Tongue (tissue), 1 donor: ENCODE measurements at regions not wholly inside any gene's neighbourhood (a gene's known extent, or its start where the extent isn't known, plus 50 kb on each side); places are given as distances from the start of the nearest gene placed in this dataset.
A peak's percentile ranks its signal among the peaks of the same experiment; 100 is the strongest.
"Not testable (repeated sequence)": the region's sequence is repeated elsewhere in the genome, so short reads cannot be mapped to it uniquely, and the experiment has no call there.

Experiments used
- DNase-seq: peaks from one replicate; pipeline ENCODE4 v3.0.0-alpha.2; 2015

DNA sequence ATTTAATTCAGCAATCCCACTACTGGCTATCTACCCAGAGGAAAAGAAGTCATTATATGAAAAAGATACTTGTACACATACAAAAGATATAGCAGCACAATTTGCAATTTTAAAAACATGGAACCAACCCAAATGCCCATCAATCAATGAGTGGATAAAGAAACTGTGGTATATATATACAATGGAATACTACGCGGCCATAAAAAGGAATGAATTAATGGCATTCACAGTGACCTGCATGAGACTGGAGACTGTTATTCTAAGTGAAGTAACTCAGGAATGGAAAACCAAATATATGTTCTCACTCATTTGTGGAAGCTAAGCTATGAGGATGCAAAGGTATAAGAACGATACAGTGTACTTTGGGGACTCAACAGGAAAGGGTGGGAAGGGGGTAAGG, 102.8 kb upstream of the KCNMA1 start:
- DNase-seq: not testable (repeated sequence)

DNA sequence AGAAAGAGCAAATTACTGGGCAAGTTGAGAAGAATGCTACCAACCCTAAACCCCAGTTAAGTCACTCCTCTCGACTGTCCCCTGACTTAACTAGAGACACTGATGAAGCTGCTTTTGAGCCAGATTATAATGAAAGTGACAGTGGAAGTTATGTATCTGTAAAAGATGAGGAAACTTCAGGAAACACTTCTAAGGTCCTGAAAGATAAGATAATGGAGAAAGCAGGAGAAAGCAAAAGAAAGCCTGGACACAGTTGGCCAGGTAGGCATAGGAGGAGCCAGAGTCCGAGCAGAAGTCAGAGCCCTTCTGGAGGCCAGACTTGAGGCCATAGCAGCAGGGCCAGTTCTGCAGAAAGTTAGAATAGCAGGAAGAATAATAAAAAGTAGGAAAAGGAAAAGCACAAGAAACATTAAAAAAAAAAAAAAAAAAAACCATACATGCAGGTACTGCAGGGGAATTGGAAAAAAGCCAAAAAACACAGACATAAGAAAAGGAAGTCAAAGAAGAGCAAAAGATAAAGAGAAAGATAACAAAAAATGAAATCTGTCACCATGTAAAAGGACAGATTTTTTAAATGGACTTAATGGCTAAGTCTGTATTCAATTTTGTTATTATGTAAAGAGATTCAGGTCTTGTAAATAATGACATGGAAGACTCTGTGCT, 101.0 kb upstream of the KCNMA1 start:
- no peak for DNase-seq

DNA sequence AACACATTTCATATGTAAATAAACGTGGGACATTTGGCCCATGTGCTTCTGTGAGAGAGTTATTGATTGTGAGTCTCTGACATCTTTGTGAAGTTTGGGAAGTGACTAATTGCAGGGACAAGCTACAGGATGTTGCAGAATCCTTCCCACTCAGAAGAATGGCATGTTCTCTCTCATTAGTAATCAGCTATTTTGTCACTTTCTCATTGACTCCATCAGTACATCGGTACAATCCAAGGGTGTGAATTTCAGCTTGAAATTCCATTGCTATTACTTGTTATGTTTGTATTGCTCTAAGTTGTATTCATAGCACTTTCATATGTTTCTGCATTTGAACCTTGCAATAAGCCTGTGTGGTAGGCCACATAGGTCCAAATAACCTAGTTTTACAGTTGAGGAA, 100.0 kb upstream of the KCNMA1 start:
- DNase-seq: no peak

DNA sequence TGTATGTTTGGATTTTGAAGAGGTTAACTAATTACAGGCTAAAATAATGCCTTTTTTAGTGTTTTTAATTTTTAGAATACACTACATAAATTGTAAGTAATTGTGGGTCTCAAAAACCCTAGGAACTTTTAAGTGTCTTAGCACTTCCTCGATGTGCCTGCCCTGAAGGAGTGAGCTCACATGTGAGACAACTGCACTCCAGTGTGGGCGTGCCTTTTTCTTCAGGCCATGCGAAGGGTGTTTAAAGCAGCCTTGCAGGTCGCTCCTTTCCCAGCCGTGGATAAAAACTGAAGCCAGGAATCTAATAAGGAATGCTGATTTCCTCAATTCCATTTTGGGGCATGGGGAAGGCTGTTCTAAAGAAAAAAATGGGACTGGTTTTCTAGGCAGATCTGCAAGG, 97.5 kb upstream of the KCNMA1 start:
- DNase-seq: not testable (repeated sequence)

DNA sequence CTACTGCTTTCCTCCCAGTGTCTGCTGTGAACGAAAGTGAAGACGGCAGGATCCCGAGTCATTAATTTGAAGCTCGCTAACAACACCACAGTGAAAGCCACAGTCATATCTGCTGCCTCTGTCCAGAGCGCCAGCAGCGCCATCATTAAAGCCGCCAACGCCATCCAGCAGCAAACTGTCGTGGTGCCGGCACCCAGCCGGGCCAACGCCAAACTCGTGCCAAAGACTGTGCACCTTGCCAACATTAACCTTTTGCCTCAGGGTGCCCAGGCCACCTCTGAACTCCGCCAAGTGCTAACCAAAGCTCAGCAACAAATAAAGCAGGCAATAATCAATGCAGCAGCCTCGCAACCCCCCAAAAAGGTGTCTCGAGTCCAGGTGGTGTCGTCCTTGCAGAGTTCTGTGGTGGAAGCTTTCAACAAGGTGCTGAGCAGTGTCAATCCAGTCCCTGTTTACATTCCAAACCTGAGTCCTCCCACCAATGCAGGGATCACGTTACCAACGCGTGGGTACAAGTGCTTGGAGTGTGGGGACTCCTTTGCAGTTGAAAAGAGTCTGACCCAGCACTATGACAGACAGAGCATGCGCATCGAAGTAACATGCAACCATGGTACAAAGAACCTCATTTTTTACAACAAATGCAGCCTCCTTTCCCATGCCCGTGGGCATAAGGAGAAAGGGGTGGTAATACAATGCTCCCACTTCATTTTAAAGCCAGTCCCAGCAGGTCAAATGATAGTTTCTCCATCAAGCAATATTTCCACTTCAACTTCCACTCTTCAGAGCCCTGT, 94.8 kb upstream of the KCNMA1 start:
- DNase-seq: no peak

DNA sequence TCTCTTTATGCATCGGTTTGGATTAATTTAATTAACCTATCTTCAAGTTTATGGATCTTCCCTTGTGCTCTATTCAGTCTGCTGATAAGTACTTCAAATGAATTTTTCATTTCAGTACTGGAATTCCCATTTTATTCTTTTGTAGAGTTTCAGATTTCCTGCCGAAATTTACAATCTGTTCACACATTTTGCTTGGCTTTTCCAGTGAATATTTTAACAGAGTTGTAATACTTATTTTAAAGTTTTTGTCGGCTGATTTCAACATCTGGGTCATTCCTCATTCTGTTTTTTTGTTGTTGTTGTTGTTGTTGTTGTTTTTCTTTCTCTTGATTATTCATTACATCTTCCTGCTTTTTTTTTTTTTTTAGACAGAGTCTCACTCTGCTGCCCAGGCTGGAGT, 89.9 kb upstream of the KCNMA1 start:
- DNase-seq: no peak

DNA sequence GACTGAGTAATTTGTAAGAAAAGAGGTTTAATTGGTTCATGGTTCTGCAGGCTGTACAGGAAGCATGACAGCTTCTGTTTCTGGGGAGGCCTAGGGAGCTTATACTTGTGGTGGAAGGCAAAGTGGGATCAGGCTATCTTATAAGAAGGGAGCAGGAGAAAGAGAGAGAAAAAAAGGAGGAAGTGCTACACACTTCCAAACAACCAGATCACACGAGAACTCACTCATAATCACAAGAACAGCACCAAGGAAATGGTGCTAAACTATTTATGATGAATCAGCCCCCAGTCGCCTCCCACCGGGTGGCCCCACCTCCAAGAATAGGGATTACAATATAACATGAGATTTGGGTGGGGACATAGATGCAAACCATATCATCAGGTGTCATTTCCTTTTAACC, 89.1 kb upstream of the KCNMA1 start:
- DNase-seq: no peak

DNA sequence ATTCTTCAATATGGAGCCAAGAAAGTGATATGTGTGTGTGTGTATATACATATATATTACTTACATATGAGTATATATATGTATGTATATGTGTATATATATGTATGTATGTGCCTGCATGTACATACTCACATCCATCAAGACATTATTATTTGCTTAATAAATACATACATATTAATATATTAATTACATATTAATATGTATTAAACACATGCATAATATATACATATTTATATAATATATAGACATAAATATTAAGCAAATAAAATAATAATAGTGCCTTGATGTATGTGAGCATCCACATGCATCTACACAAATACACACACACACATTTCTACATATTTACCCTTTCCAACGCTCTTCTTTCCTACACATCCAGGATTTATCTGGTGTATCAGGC, 88.7 kb upstream of the KCNMA1 start:
- no peak for DNase-seq

DNA sequence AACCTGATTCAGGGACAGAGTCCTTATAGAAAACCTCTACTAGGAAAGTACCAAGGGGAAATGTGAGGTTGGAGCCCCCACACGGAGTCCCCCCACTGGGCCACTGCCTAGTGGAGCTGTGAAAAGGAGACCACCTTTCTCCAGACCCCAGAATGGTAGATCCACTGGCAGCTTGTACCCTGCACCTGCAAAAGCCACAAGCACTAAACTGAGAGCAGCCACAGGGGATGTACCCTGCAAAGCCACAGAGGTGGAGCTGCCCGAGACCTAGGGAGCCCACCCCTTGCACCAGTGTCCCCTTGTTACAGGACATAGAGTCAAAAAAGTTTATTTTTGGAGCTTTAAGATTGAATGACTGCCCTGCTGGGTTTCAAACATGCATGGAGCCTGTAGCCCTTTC, 87.2 kb upstream of the KCNMA1 start:
- DNase-seq: no peak

DNA sequence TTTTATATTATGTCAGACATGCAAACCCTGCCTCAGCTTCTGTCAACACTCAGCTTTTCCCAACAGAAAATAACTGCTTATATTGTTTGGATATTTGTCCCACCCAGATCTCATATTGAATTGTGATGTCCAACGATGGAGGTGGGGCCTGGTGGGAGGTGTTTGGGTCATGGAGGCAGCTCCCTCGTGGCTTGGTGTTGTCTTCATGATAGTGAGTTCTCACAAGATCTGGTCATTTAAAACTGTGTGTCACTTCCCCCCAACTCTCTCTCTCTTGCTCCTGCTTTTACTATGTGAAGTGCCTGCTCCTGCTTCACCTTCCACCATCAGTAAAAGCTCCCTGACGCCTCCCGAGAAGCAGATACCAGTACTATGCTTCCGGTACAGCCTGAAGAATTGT, 85.8 kb upstream of the KCNMA1 start:
- no peak for DNase-seq

DNA sequence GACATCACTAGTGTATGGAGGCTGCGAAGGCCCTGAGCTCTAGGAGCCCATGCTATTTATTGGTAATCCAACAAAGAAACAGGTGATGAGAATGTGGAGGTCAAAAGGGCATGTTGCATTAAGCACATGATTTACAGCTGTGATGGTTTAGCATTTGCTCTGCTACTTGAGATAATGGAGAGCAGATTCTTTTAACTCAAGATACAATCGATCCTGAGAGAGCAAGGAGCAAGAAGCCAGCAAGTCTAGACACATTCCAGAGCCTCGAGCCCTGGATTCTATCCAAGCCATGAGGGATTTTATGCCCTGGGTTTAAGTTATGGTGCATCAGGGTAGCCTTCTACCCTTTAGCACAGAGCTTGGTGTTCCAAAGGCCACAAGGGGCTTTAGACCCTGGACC, 85.3 kb upstream of the KCNMA1 start:
- not testable (repeated sequence) for DNase-seq

DNA sequence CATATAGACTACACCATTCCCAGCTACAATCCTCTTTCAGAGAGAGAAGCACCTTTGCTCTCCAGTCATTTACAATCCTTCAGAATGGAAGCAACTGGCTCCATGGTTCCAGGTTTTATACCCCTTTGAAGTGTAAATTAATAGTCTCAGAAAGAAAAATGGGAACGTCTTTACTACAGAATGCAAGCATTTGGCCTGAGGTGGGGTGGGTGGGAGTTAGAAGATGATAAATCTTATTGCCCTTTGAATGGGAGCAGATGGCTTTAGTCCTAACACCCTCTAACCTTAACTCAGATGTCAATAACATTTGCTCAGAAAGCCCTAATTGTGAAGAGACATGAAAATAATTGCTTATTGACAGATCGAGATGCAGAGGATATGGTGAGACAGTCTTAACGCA, 84.2 kb upstream of the KCNMA1 start:
- DNase-seq: no peak

DNA sequence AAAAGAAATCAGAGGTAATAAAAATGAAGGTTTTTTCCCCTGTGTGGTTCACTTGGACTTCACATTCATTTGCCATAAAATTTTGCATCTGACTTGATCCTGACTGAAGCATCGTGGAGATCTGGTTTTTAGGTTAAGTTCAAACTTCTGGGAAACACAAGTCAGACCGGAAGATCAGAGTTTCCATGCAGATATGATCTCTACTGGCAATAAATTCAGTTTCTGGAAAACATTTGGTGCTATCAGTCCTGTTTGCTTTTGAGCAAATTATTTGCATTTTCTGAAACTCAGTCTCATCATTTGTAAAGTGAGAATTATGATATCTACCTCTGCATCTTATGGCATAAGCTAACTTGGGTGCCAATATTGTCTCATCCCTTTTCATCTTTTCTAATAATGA, 81.3 kb upstream of the KCNMA1 start:
- DNase-seq: no peak

DNA sequence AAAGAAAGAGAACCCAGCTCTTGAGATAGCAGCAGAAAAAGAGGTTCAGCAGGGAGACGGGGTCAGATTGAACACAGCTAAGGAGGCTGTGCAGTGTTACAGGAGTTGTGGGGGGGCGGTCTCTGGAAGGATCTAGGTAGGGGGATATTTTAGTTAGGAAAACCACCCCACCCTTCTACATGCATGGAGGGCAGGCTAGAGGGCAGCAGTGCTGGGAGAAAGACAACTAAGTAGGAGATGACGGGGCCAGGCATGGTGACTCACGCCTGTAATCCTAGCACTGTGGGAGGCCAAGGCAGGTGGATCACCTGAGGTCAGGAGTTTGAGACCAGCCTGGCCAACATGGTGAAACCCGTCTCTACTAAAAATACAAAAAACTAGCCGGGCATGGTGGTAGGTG, 80.7 kb upstream of the KCNMA1 start:
- not testable (repeated sequence) for DNase-seq

DNA sequence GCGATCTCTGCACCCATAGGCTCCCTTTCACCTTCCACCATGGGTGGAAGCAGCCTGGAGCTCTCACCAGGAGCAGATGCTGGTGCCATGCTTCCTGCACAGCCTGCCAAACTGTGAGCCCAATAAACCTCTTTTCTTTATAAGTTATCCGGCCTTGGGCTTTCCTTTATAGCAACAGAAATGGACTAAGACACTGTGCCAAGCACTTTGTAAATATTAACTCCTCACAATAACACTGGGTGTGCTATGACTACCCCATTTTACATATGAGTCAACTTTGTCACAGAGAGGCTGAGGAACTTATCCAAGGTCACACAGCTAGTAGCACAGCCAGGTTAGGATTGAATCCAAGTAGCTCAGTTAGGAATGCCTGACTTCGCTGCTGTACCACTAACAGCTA, 79.7 kb upstream of the KCNMA1 start:
- no peak for DNase-seq

DNA sequence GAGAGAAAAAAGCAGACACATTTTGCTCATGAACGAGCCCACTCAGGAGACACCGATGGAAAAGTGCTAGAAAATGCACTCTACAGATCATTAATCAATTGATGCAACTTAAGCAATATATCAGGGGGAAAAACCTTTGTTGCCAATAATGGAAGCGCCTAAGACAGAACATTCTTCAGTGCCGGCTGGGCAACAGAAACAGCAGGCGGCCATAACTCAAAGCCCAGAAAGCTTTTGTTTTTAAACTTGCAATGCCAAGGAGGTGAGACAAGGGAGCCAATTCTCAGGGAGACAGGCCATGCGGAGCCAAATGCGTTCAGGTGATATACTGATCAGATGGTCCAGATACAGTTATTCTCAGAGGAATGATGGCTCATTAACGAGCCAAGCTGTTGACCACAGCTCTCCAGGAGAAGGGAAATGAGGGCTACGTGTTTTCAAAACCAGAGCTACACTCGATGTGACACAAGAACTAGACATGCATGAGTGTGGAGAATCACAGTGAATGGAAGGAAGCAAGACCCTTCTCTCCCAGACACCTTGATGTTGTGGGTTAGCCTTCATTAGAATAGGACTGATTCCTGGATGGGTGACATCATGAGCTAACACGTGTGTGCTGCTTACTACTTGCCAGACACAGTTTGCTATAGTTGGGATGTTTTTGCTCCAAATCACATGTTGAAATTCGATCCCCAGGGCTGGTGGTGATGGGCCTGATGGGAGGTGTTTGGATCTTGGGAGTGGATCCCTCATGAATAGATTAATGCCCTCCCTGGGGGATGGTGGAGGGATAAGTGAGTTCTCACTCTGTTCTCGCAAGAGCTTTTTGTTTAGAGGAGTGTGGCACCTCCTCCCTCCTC, 79.1 kb upstream of the KCNMA1 start:
- no peak for DNase-seq

DNA sequence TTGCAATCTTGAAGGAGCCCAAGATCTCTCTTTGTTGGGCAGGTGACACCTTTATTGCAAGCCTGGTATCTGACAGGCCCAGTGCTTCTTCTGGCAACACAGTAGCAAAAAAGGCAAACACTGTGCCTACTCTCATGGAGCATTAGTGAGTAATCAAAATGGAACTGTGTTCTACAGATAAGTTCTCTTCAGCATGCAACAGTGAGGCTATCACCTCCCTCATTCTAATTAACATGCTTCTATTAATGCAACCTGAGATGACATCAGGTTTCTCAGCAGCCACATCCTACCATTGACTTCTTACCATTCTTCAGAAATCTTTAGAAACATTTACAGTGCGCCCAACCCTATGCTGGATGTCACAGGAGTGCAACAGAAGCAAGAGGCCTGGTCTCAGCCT, 77.9 kb upstream of the KCNMA1 start:
- DNase-seq: no peak

DNA sequence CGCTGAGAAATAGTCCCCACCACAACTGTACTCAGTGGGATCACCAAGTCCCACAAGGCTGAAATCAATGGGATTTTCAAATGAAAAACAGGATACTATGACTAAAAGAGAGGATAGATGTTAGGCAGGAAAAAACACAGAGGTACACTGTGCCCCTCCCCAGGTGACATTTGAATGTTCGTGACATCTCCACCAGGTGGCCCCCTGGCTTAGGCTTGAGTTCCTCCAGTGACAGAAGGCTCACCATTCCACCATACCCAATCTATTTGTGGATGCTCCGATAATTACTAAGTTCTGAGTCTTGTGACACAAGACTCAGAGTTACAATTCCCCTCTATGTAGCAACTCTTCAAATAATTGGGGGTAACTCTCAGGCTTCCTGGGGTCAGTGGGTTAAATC, 77.5 kb upstream of the KCNMA1 start:
- no peak for DNase-seq

DNA sequence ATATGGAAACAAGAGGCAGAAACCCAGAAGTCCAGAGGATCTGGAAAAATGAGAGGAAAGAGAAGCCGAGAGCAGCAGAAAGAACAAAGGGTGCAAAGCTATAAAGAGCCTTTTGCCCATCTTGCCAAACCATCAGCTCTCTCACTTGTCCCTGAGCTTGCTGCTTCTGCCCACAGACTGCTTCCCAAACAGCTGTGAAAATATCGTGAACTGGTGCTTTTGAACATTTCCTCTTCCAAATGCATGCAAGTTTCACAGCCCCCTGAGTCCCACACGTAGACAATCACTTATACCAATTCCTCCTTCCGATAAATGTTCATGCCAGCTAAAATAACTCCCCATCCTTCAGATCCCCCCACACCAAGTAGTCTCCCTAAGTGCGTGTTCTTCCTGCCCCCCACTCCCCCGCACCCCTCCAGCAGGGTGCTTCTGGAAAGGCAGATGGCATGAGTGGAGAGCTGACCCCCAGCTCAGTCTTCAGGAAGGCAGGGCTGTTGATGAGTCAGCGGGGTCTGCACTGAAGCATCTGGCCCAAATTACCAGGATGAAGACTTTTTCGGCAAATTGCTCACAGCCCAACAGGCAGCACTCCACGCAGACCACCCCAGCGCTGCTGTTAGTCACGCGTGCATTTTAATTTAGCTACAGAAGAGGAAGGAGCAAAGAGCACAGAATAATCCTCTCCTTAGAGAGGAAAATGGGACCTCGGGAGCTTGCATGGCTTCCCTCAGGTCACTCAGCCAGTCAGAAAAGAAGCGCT, 76.1 kb upstream of the KCNMA1 start:
- peak; percentile 46 for DNase-seq

DNA sequence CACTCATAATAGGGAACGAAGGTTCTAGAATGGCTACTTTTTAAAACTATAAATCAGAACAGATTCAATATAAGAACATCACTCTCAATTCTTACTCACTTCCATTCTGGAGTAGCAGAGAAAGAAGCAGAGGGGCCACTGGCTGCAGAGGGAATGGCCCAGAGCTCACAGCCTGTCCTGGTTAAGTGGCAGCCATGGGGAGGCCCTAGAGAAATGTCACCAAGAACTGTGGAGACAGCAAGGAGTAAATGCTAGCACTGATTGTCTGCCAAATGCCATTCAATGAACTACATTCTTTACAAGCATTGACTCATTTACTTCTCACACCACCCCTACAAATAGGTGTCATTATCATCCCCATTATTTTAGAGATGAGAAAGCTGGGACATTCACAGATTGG, 74.6 kb upstream of the KCNMA1 start:
- DNase-seq: no peak

DNA sequence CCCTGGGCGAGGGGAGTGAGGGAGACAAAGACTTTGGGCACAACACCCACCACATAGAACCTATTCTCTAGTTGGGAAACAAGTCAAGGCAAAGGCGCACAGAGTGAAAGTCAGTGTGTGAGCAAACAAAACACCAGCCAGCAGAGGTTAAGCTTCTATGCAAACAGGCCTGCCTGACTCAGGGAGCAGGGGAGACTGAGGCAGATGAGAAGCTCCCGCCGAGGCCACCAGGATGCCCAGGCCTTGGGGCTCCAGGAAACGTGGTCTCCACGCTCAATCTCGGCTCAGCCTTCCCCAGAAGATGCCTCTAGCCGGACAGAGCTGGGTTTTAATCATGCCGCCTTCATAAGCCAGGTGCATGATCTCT, 74.1 kb upstream of the KCNMA1 start:
- no peak for DNase-seq
